Muscle of leg (tissue), 3 donors: ENCODE measurements at regions not wholly inside any gene's neighbourhood (a gene's known extent, or its start where the extent isn't known, plus 50 kb on each side); places are given as distances from the start of the nearest gene placed in this dataset.
"Not testable (repeated sequence)": the region's sequence is repeated elsewhere in the genome, so short reads cannot be mapped to it uniquely, and the experiment has no call there.

ENCODE experiments used
- DNase-seq: peaks from one replicate; pipeline ENCODE4 v3.0.0; 2013
- H3K27ac ChIP-seq: one replicate; pipeline ENCODE4 v1.5.1; 2013; ENCODE audit warnings: mild to moderate bottlenecking, low read length, control low read depth
- H3K27me3 ChIP-seq: one replicate; pipeline ENCODE4 v1.6.1; 2013; ENCODE audit warnings: low read length; ENCODE audit not compliant: control insufficient read depth, insufficient read depth
- H3K36me3 ChIP-seq: one replicate; pipeline ENCODE4 v1.6.1; 2013; ENCODE audit warnings: low read length; ENCODE audit not compliant: control insufficient read depth, insufficient read depth
- H3K4me1 ChIP-seq: one replicate; pipeline ENCODE4 v1.6.1; 2013; ENCODE audit warnings: low read length; ENCODE audit not compliant: control insufficient read depth, insufficient read depth
- H3K4me3 ChIP-seq: one replicate; pipeline ENCODE4 v1.5.1; 2013; ENCODE audit warnings: low read length, control low read depth
- H3K9me3 ChIP-seq: replicated peaks from 2 replicates; pipeline ENCODE4 v1.6.1; 2013; ENCODE audit warnings: low read depth, low read length; ENCODE audit not compliant: control insufficient read depth
- WGBS: methylation state at CpG from one replicate; pipeline ENCODE4 v1.1.5; 2013; ENCODE audit warnings: missing lambda C conversion rate; ENCODE audit not compliant: insufficient coverage; 5-methylcytosine and 5-hydroxymethylcytosine counted together

DNA sequence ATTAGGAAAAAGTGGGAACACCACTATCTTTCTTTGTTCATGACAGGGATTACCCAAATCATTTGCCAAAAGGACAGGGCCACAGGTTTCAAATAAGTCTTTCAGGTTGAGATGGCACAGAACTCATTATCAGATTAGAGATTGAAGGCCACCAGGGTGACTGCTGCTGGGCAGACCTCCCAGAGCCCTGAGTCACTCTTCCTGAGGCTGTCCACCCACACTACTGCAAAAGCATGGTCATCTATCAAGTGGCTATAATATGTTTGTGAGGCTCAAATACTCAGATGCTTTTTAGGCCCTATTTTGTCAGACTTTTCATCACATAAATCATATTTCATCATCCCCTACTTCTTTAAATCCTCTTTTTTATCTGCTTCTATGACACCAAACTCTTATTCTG is 155.3 kb upstream of the CCDC196 start:
- Histone ChIP-seq H3K9me3 (no peaks in the 10 kb centered on the region), H3K27ac (no peak overlapping the region), H3K4me1 (no peaks in the 10 kb centered on the region)

DNA sequence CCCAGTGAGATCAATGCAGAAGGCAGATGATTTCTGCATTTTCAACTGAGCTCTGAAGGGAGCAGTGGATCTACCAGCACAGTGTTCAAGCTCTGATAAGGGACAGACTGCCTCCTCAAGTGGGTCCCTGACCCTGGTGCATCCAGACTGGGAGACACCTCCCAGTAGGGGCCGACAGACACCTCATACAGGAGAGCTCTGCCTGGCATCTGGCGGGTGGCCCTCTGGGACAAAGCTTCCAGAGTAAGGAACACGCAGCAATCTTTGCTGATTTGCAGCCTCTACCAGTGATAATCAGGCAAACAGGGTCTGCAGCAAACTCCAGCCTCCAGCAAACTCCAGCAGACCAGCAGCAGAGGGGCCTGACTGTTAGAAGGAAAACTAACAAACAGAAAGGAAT is 152.9 kb upstream of the CCDC196 start:
- H3K9me3 ChIP-seq, H3K36me3 ChIP-seq, H3K27me3 ChIP-seq, H3K4me3 ChIP-seq, H3K4me1 ChIP-seq, DNase-seq, H3K27ac ChIP-seq: not testable (repeated sequence)
- 100% methylated on average over 2 of the region's 3 CpGs for WGBS

More for the DNA sequence above, 155.3 kb upstream of the CCDC196 start:
- Histone ChIP-seq H3K27me3 (no peaks in the 10 kb centered on the region), H3K4me3 (no peak overlapping the region), H3K36me3 (no peaks in the 10 kb centered on the region)
- DNase-seq, result no peak

DNA sequence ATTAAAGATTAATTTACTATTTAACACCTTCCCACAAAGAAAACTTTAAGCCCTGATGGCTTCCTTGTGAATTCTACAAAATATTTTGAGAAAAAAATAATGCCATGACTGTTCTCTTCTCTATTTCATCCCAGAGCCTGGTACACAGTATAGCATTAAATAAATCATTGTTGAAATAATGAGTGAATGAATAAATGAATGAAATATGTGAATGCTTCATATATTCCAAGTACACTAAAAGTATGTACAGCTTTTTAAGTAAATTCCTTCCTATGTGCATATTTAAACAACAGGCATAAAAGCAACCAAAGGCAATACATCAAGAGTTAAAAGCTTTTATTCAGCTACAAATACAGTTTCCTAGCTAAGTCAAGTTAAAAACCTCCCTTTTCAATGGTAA is 144.9 kb upstream of the CCDC196 start:
- no peaks in the 10 kb centered on the region for H3K9me3 ChIP-seq
- no peak for DNase-seq
- no peaks in the 10 kb centered on the region for H3K27me3 ChIP-seq
- no peaks in the 10 kb centered on the region for H3K36me3 ChIP-seq
- H3K4me3 ChIP-seq, result no peak overlapping the region
- H3K27ac ChIP-seq, result no peak overlapping the region
- H3K4me1 ChIP-seq, result no peaks in the 10 kb centered on the region

DNA sequence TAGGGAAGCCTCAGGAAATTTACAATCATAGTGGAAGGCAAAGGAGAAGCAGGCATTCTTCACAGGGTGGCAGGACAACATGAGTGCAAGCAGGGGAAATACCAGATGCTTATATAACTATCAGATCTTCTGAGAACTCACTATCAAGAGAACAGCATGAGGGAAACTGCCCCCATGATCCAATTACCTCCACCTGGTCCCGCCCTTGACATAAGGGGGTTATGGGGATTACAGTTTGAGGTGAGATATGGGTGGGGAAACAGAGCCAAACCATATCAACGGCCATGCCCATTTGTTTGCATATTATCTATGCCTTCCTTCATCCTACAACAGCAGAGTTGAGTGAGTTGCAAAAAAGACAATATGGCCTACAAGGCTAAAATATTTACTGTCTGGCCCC is 140.2 kb upstream of the CCDC196 start:
- Histone ChIP-seq H3K36me3 (no peaks in the 10 kb centered on the region), H3K27me3 (no peaks in the 10 kb centered on the region), H3K4me1 (no peaks in the 10 kb centered on the region), H3K4me3 (no peak overlapping the region), H3K27ac (no peak overlapping the region), H3K9me3 (peaks cover 2% of the 10 kb centered on the region)
- no peak for DNase-seq
- no CpG with 5 or more reads among the region's 2 CpGs for WGBS

DNA sequence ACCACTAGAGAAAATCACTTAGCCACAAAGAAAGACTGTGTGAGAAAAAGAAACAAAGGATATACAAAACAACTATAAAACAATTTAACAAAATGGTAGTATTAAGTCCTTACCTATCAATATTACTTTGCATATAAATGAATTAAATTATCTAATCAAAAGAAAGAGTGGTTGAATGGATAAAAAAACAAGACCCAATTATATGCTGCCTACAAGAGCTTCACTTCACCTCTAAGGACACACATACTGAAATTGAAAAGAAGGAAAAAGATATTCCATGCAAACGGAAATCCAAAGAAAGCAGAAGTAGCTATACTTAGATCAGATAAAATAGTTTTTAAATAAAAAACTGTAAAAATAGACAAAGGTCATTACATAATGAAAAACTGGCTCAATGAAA is 134.9 kb upstream of the CCDC196 start:
- H3K36me3 ChIP-seq, result no peaks in the 10 kb centered on the region
- H3K4me1 ChIP-seq, result no peaks in the 10 kb centered on the region
- no CpG with 5 or more reads among the region's 1 CpG for WGBS
- H3K4me3 ChIP-seq, result no peak overlapping the region
- peaks cover 2% of the 10 kb centered on the region for H3K9me3 ChIP-seq
- DNase-seq, result no peak
- H3K27ac ChIP-seq, result no peak overlapping the region
- H3K27me3 ChIP-seq, result no peaks in the 10 kb centered on the region

DNA sequence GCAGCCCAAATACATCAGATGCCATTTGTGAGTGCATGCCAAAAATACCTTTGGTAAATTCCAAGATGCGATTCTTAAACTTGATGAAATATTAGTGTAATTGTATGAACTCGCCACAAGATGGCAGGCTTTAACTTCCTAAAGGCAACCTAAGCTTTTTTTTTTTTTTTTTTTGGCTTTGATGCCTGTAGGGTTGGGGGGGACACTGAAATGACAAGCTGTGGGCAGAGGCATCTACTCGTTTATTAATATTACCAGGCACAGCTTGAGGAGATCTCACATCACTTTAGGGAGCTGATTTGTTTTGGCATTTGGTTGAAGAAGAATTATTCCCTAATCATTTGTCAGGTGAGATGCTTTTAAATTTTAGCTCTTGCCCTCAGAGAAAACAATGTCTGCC is 126.7 kb upstream of the CCDC196 start:
- Histone ChIP-seq H3K4me3 (no peak overlapping the region), H3K4me1 (no peaks in the 10 kb centered on the region), H3K9me3 (no peaks in the 10 kb centered on the region), H3K27ac (no peak overlapping the region), H3K36me3 (no peaks in the 10 kb centered on the region), H3K27me3 (peaks cover 2% of the 10 kb centered on the region)
- no CpG with 5 or more reads among the region's 3 CpGs for WGBS
- DNase-seq, result peak; percentile 56

DNA sequence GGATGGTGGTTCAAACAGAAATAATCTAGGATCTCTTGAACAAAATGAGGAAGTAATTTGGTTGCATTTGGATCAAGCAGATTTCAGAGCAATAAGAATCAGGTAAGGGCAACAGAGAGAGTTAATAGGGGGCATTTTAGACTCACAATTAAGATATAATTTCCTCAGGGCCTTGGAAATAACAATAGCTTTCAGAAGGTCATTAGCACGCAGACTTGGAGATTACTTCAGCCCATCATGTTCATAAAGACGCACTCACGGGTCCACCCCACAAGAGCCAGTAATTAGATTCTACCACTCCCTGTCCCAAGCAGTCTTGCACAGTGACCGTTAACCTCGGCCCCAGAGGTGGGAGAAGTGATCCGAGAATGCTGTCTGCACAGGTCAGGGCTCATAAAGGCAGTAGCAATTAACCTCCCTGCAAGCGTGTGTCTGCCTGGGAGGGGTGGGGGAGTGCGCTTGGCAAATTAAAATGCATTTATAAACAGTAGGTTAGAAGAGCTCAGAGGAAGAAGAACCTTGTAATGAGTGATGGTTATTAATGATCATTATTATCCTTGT is 125.7 kb upstream of the CCDC196 start:
- H3K27me3 ChIP-seq, result peaks cover 2% of the 10 kb centered on the region
- no peaks in the 10 kb centered on the region for H3K36me3 ChIP-seq
- H3K27ac ChIP-seq, result no peak overlapping the region
- H3K4me1 ChIP-seq, result no peaks in the 10 kb centered on the region
- WGBS, result 37% methylated on average over 3 of the region's 8 CpGs
- H3K4me3 ChIP-seq, result no peak overlapping the region
- H3K9me3 ChIP-seq, result no peaks in the 10 kb centered on the region
- DNase-seq, result no peak

DNA sequence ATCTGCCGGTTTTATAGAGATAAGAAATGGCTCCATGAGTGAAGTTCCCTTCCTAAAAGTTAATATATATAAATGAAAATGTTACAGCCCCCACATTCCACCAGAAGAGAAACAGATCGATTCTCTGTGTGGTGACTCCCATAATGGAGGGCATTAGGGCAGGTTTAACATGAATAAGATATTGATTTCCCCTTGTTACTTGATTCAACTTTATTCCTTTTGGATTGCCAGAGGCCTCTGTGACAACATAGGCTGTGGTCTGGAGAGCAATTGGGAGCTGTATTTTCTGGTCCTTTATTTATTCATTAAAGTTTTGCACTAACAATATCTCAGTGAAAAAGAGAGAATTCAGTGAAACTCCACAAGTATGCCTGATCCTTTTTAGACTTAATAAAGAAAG is 125.2 kb upstream of the CCDC196 start:
- Histone ChIP-seq H3K36me3 (no peaks in the 10 kb centered on the region), H3K27ac (no peak overlapping the region), H3K4me1 (no peaks in the 10 kb centered on the region), H3K4me3 (no peak overlapping the region), H3K27me3 (peaks cover 2% of the 10 kb centered on the region), H3K9me3 (no peaks in the 10 kb centered on the region)
- no peak for DNase-seq
- WGBS, result no CpG with 5 or more reads among the region's 2 CpGs

DNA sequence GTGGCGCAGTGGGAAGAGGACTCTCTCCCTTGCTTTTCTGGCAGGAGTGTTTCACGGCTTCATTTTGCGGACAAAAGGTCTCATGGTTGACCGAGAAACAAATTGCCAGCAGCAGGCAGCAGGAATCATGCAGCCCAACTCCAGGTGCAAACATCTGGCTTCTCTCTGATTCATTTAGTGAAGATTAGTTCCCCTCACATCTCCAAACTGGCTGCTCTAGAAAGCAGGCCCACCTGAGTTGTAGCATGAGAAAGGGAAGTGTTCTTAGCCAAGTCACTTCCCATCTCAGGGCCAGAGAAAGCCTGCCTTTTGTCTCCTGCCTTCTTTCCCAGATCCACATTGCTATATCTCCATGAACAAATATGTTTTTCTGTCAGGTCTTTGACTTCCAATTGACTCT is 120.8 kb upstream of the CCDC196 start:
- Histone ChIP-seq H3K27me3 (peaks cover 2% of the 10 kb centered on the region), H3K4me3 (no peak overlapping the region), H3K27ac (no peak overlapping the region), H3K36me3 (no peaks in the 10 kb centered on the region), H3K9me3 (no peaks in the 10 kb centered on the region), H3K4me1 (no peaks in the 10 kb centered on the region)
- no peak for DNase-seq
- 87% methylated on average over 3 of the region's 4 CpGs for WGBS

DNA sequence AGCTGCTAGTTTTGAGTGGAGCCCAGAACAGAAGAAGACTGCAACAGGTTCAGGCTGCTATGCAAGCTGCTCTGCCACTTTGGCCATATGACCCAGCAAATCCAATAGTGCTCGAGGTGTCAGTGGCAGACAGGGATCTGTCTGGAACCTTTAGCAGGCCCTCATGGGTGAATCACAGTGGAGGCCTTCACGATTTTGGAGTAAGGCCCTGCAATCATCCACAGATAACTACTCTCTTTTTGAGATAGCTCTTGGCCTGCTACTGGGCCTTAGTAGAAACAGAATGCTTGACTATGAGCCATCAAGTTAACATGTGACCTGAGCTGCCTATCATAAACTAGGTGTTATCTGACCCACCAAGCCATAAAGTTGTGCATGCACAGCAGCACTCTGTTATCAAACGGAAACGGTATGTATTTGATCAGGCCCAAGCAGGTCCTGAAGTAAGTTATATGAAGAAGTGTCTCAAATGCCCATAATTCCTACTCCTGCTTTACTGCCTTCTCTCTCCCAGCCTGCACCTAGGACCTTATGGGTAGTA is 116.9 kb upstream of the CCDC196 start:
- H3K27ac ChIP-seq, result no peak overlapping the region
- no peak for DNase-seq
- H3K9me3 ChIP-seq, result no peaks in the 10 kb centered on the region
- WGBS, result 65% methylated on average over 2 of the region's 4 CpGs
- H3K4me3 ChIP-seq, result no peak overlapping the region
- no peaks in the 10 kb centered on the region for H3K36me3 ChIP-seq
- no peaks in the 10 kb centered on the region for H3K27me3 ChIP-seq
- H3K4me1 ChIP-seq, result no peaks in the 10 kb centered on the region

DNA sequence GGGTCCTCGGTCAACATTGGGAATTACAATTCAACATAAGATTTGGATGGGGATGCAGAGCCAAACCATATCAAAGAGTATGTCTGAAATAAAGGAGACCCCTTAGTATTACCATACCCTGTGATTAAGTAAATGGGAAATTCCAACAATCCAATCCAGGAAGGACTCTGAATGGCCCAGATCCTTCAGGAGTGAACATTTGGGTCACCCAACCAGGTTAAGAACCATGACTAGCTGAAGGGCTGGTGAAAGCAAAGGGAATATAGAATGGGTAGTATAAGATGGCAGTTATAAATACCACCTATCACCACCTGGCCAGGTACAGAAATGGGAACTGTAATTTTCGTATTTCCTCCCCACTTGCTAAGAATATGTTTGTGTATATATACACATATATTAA is 114.4 kb upstream of the CCDC196 start:
- WGBS, result no CpG with 5 or more reads among the region's 2 CpGs
- DNase-seq, result no peak

More for the DNA sequence above, 114.4 kb upstream of the CCDC196 start:
- Histone ChIP-seq H3K27ac (no peak overlapping the region), H3K27me3 (no peaks in the 10 kb centered on the region), H3K4me3 (no peak overlapping the region), H3K9me3 (no peaks in the 10 kb centered on the region), H3K36me3 (no peaks in the 10 kb centered on the region), H3K4me1 (no peaks in the 10 kb centered on the region)
